NCI-H345 treated with DMSO at 0.1 percent for 48 hours (cell line): ENCODE measurements at regions not wholly inside any gene's neighbourhood (a gene's known extent, or its start where the extent isn't known, plus 50 kb on each side); places are given as distances from the start of the nearest gene placed in this dataset.
"Not testable (repeated sequence)": the region's sequence is repeated elsewhere in the genome, so short reads cannot be mapped to it uniquely, and the experiment has no call there.

Source experiments
- DNase-seq: peaks from one replicate; lab custom pipeline; 2025; ENCODE audit not compliant: unreplicated experiment; lab: John Stamatoyannopoulos, UW

- no peak for DNase-seq
These were observed 52.3 kb downstream of the MRPL57 start for GRCh38 chr13:21228738-21229137.

DNA sequence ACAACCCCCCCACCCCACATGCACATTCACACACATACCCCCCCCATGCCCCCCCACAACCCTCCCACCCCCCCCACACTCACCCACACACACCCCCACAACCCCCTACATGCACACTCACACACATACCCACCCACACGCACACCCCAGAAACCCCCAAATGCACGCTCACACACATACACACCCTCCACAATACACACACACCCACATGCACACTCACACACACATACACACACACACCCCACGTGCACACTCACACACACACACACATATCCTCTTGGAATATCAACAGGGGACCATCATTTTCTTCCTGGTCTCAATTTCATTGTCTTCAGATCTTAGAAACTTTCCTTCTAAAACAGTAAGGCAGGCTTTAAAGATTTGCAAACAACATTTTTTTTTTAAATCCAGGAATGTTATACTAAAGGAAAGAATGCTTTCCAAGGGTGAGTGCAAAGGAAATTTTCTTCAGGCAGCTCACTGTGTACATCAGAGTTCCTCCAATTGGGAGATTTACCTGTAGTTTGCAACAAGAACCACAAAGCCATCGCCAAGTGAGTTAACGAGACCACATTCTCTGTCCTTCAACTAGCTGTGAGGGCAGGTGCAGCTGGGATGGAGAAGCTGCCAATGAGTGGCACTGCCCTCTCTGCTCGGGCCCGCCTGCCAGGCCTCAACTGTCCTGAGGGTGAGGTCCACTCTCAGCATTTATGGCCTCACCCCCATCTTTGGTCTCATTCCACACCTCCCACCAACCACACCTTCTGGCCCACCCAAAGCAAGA is 53.0 kb downstream of the MRPL57 start:
- no peak for DNase-seq

GRCh38 chr13:21230516-21230915 is 54.1 kb downstream of the MRPL57 start:
- DNase-seq = no peak

- no peak for DNase-seq
These were observed 55.0 kb downstream of the MRPL57 start for GRCh38 chr13:21231426-21231940.

DNA sequence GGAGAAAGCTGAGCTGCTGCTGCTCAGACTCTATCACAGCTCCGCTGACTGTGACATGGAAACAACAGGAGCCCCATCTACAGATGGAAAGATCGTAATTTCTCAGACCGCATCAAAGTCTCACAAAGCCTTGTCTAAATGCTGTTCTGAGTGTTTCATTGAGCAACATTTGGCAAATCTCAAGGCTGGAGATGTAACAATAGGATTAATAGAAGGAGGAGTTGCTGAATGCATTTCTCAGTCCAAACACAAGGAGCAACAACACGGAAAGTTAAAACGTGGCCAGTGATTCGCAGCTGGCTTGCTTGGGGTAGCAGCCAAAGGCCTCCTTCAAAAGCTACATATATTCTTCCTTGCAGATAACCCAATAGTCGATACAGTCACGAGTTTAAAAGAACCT is 55.7 kb downstream of the MRPL57 start:
- no peak for DNase-seq

GRCh38 chr13:21232599-21232998 is 56.1 kb downstream of the MRPL57 start:
- no peak for DNase-seq

DNA sequence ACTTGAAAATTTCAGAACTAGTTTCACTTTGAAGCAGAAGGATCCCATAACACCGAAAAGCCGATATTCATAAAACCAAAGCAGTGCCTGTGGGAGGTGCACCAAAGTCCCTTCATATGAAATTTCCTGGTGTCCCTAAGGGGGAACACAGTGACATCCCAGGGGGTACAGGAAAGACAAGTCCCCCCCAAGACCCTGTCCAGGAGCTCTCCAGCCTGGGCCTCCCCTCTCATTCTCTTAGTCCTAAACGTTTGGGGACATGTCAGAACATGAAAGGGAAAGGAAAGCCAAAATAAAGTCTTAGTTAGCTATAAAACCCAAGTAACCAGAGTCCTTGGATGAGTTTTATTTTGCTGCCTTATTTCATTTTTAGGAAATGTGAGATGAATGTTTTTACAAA is 56.6 kb downstream of the MRPL57 start:
- no peak for DNase-seq

DNA sequence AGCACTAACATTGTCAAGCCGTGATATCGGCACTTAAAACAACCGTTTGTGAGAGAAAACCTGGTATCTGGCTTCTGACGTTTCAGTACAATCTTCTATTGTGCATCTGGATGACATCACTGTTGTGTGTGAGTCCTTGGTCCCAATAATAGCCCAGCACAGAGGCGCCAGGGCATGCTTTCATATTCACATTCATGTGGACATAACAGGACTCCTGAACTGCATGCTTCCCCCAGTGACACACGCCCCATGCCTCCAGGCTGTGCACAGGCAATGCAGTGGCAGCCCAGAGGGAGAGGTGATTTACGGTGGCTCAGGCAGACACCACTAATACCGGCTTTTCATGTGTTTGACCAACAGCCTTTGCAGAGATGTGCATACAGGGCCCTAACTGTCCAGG is 58.1 kb downstream of the MRPL57 start:
- DNase-seq = no peak

DNA sequence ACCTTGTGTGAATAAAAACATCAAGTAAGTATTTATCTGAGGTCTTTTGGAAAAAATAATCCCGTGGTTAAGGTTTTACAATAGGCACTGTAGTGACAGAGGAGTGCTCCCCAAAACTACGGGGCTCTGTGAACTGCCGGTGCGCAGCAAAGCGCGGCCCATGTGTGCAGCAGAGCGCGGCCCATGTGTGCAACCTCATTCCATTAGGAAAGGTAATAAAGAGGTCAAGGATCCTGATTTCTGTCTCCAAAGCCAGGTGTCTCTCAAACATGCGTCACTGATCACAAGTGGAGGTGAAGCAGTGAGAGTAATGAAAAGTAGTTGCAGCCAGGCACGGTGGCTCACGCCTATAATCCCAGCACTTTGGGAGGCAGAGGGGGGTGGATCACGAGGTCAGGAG is 58.7 kb downstream of the MRPL57 start:
- DNase-seq = no peak

DNA sequence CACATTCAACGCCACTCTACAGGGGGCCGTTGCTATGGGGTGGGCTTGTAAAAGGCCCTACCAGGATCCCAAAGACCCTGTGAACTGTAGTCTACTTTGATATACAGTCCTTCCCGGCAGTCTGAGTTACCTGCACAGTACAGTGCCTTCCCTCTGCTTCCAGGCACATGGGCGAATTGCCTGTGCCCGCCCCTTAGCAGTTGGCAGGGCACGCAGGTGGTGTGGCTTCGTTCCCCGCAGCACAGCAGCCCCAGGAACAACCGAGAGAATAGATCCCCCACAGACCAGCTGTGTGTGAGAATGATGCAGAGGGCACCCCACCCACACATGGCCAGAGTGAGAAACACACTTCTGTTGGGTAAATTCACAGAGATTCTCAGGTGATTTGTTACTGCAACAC is 60.6 kb downstream of the MRPL57 start:
- no peak for DNase-seq

GRCh38 chr13:21238267-21238666 is 61.8 kb downstream of the MRPL57 start:
- DNase-seq = no peak

DNA sequence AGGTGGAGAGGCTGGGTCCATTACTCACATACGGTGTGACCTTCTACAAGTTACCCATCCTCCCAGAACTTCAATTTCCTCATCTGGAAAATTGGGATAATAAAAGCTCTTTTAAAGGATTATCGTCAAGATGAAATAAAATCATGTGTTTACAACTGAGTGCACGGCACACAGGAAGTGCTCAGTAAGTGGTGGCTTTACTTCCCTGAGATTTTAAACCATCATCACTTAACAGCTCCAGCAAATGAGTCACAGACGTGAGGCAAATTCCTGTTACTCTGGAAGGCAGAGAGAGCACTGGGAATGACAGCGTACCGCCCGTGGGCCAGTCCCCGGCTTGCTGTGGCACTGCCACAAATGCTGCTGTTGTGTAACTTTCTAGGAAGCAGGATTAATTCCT is 64.1 kb downstream of the MRPL57 start:
- no peak for DNase-seq

GRCh38 chr13:21242236-21242635 is 65.8 kb downstream of the MRPL57 start:
- DNase-seq = peak; percentile 9

GRCh38 chr13:21243045-21243897 is 66.8 kb downstream of the MRPL57 start:
- DNase-seq = peak; percentile 56

GRCh38 chr13:21243898-21244184 is 67.4 kb downstream of the MRPL57 start:
- not testable (repeated sequence) for DNase-seq

DNA sequence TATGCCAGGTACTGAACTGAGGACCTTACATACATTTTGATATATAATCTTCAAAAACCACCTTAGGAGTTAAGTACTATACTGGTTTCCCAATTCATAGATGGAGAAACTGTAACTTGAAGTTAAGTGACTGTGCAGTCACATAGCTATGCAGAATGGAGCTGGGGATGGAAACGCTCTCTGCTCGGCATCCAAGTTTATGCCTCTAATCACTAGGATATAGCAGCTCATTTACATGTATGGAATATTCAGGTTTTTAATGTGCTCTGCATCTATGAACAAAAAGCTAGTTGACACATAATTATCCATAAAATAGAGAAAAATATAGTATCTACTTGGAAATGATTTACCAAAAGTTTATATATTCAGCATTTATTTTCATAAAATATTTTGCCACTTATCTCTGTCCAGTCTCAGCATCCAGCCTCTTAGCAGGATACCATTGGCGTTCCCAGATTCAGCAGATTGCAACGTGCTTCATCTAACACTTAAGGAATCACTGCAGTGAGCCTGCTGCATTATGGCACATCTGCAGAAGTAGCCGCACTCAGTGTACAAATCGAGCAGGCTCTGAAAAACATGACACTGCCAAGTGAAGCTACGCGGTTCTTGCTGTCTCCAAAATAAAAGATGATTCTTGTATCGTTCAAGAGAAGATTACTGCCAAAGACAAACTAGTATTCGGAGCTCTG is 70.4 kb downstream of the MRPL57 start:
- no peak for DNase-seq

GRCh38 chr13:21256351-21256761 is 79.9 kb downstream of the MRPL57 start:
- DNase-seq = peak; percentile 22

GRCh38 chr13:21256891-21257290 is 80.4 kb downstream of the MRPL57 start:
- no peak for DNase-seq

- DNase-seq = no peak
These were observed 83.4 kb downstream of the MRPL57 start for GRCh38 chr13:21259571-21260455.

- DNase-seq = not testable (repeated sequence)
These were observed 84.3 kb downstream of the MRPL57 start for GRCh38 chr13:21260561-21261290.
